ENCODE measurements at regions not wholly inside any gene's neighbourhood (a gene's known extent, or its start where the extent isn't known, plus 50 kb on each side); places are given as distances from the start of the nearest gene placed in this dataset.

GRCh38 chr13:68160466-68160865 lies 930.3 kb upstream of the PCDH9 start:
- Histone ChIP-seq H2AFZ (ENCODE audit: control insufficient read depth, low read length) (no peak overlapping the region), H3K36me3 (ENCODE audit: control insufficient read depth in 2 of 2, extremely low read depth in 1 of 2, insufficient read depth in 2 of 2, low read length in 2 of 2) (no peaks in the 10 kb centered on the region), H3K27me3 (ENCODE audit: control insufficient read depth, extremely low read depth, insufficient read depth, low read length) (no peaks in the 10 kb centered on the region), H3K9me1 (ENCODE audit: control insufficient read depth, extremely low read depth, insufficient read depth, low read length) (no peaks in the 10 kb centered on the region), H3K9ac (ENCODE audit: control insufficient read depth, extremely low read depth, insufficient read depth, low read length) (no peak overlapping the region), H3K27ac (ENCODE audit: control insufficient read depth, insufficient read depth, low read length) (no peak overlapping the region), H3K4me1 (ENCODE audit: control insufficient read depth, extremely low read depth, insufficient read depth, low read length) (no peaks in the 10 kb centered on the region), H3K79me2 (ENCODE audit: control insufficient read depth, insufficient read depth, low read length) (no peaks in the 10 kb centered on the region), H4K20me1 (ENCODE audit: control insufficient read depth, extremely low read depth, insufficient read depth, low read length) (no peaks in the 10 kb centered on the region), H3K4me3 (ENCODE audit: control insufficient read depth in 2 of 3, extremely low read depth in 1 of 3, insufficient read depth in 2 of 3, low read depth in 1 of 3, low read length in 3 of 3) (no peak overlapping the region), H3K9me3 (ENCODE audit: control insufficient read depth, low read depth, low read length) (no peaks in the 10 kb centered on the region), H3K4me2 (ENCODE audit: control insufficient read depth, extremely low read depth, insufficient read depth, low read depth, low read length) (no peak overlapping the region)
- no peak for TF ChIP-seq EZH2 (IDR thresholded peaks at IDR 0.05; ENCODE audit: low read length)
- no peak for TF ChIP-seq CTCF (optimal IDR thresholded peaks at IDR 0.05 in 1 of 3, IDR thresholded peaks at IDR 0.05 in 1 of 3, conservative IDR thresholded peaks at IDR 0.05 in 1 of 3; ENCODE audit: extremely low read depth in 1 of 3, insufficient read depth in 2 of 3, low read length in 3 of 3)
- dilution Hi-C loops (cut with MboI; ENCODE audit: extremely low pct_ligation_motif_present, low sequenced_read_pairs), result no loop called here
- no peak for FAIRE-seq
- no peak for DNase-seq (ENCODE audit: low read depth, low spot score)

DNA sequence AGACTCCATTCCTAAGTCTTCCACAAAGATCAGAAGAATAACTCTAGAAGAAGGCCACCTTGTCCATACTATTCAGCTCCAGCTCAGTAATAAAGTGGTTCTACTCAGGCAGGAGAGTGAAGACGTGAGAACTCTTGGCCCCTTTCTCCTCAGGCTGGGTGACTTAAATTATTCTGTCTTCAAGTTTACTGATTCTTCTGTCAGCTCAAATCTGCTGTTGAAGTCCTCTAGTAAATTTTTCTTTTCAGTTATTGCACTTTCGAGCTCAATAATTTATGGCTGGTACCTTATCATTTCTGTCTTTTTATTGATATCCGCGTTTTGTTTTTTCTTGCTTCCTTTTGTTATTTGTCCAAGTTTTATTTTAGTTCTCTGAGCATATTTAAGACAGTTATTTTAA lies 922.3 kb upstream of the PCDH9 start:
- H2AFZ ChIP-seq (ENCODE audit: control insufficient read depth, low read length), result no peak overlapping the region
- no peaks in the 10 kb centered on the region for H4K20me1 ChIP-seq (ENCODE audit: control insufficient read depth, extremely low read depth, insufficient read depth, low read length)
- H3K9me3 ChIP-seq (ENCODE audit: control insufficient read depth, low read depth, low read length), result no peaks in the 10 kb centered on the region
- DNase-seq (ENCODE audit: low read depth, low spot score), result no peak
- TF ChIP-seq CTCF (optimal IDR thresholded peaks at IDR 0.05 in 1 of 3, IDR thresholded peaks at IDR 0.05 in 1 of 3, conservative IDR thresholded peaks at IDR 0.05 in 1 of 3; ENCODE audit: extremely low read depth in 1 of 3, insufficient read depth in 2 of 3, low read length in 3 of 3), result no peak
- TF ChIP-seq EZH2 (IDR thresholded peaks at IDR 0.05; ENCODE audit: low read length), result no peak
- H3K4me3 ChIP-seq (ENCODE audit: control insufficient read depth in 2 of 3, extremely low read depth in 1 of 3, insufficient read depth in 2 of 3, low read depth in 1 of 3, low read length in 3 of 3), result no peak overlapping the region
- H3K36me3 ChIP-seq (ENCODE audit: control insufficient read depth in 2 of 2, extremely low read depth in 1 of 2, insufficient read depth in 2 of 2, low read length in 2 of 2), result no peaks in the 10 kb centered on the region
- FAIRE-seq, result no peak
- dilution Hi-C loops (cut with MboI; ENCODE audit: extremely low pct_ligation_motif_present, low sequenced_read_pairs), result no loop called here
- no peaks in the 10 kb centered on the region for H3K79me2 ChIP-seq (ENCODE audit: control insufficient read depth, insufficient read depth, low read length)
- H3K27ac ChIP-seq (ENCODE audit: control insufficient read depth, insufficient read depth, low read length), result no peak overlapping the region
- H3K4me2 ChIP-seq (ENCODE audit: control insufficient read depth, extremely low read depth, insufficient read depth, low read depth, low read length), result no peak overlapping the region
- H3K9me1 ChIP-seq (ENCODE audit: control insufficient read depth, extremely low read depth, insufficient read depth, low read length), result no peaks in the 10 kb centered on the region
- H3K4me1 ChIP-seq (ENCODE audit: control insufficient read depth, extremely low read depth, insufficient read depth, low read length), result no peaks in the 10 kb centered on the region
- H3K27me3 ChIP-seq (ENCODE audit: control insufficient read depth, extremely low read depth, insufficient read depth, low read length), result no peaks in the 10 kb centered on the region
- no peak overlapping the region for H3K9ac ChIP-seq (ENCODE audit: control insufficient read depth, extremely low read depth, insufficient read depth, low read length)

Measured in keratinocyte (primary cell).